A673 (cell line): ENCODE measurements at regions not wholly inside any gene's neighbourhood (a gene's known extent, or its start where the extent isn't known, plus 50 kb on each side); places are given as distances from the start of the nearest gene placed in this dataset.

Experiments
- BruUV-seq: library from RNA; stranded (reverse); fragments of 400-500 nt; replicated peaks from 2 replicates; lab custom pipeline; 2021; lab: Mats Ljungman, UMichigan
- CTCF ChIA-PET: fragments of 300-600 bp; sonication (Branson Sonifier 250); formaldehyde crosslinking; loops from one replicate; lab custom pipeline; 2022; ENCODE audit warnings: antibody characterized with exemption; lab: Charles Lee
- POLR2A ChIA-PET: fragments of 300-600 bp; sonication (Branson Sonifier 250); formaldehyde crosslinking; loops from one replicate; lab custom pipeline; 2022; ENCODE audit warnings: antibody characterized with exemption; ENCODE audit not compliant: low non-redundant PET; lab: Charles Lee
- DNase-seq: peaks from one replicate; pipeline ENCODE4 v3.0.0-alpha.2; 2015; ENCODE audit warnings: low spot score
- H3K27ac ChIP-seq: fragments of 200-600 bp; sonication (generic); 2 replicates; pipeline ENCODE4 v1.5.1; 2016; ENCODE audit warnings: mixed run types, low read depth, mild to moderate bottlenecking, mixed read lengths, antibody characterized with exemption, low read length; ENCODE audit not compliant: poor library complexity, severe bottlenecking
- H3K27me3 ChIP-seq: fragments of 200-600 bp; sonication (generic); replicated peaks from 2 replicates; pipeline ENCODE4 v1.6.1; 2017; ENCODE audit warnings: mixed run types, low read depth, mild to moderate bottlenecking, mixed read lengths, antibody characterized with exemption, low read length; ENCODE audit not compliant: insufficient read depth, poor library complexity
- H3K36me3 ChIP-seq: fragments of 200-600 bp; sonication (generic); 2 replicates; pipeline ENCODE4 v1.6.1; 2016; ENCODE audit warnings: mixed run types, mild to moderate bottlenecking, mixed read lengths, antibody characterized with exemption, low read length; ENCODE audit not compliant: insufficient read depth, poor library complexity, severe bottlenecking
- H3K4me1 ChIP-seq: fragments of 200-600 bp; sonication (generic); 2 replicates; pipeline ENCODE4 v1.6.1; 2017; ENCODE audit warnings: mixed run types, mild to moderate bottlenecking, mixed read lengths, antibody characterized with exemption, low read length; ENCODE audit not compliant: insufficient read depth, poor library complexity, severe bottlenecking
- H3K4me3 ChIP-seq: fragments of 200-600 bp; sonication (generic); 2 replicates; pipeline ENCODE4 v1.5.1; 2016; ENCODE audit warnings: low read depth, mixed run types, mild to moderate bottlenecking, mixed read lengths, low read length; ENCODE audit not compliant: poor library complexity, severe bottlenecking
- H3K9me3 ChIP-seq: fragments of 200-600 bp; sonication (generic); 2 replicates; pipeline ENCODE4 v1.6.1; 2016; ENCODE audit warnings: mixed run types, low read depth, mild to moderate bottlenecking, mixed read lengths, antibody characterized with exemption, low read length; ENCODE audit not compliant: poor library complexity, severe bottlenecking
- CTCF ChIP-seq: fragments of 300-800, 200-600 bp; sonication (generic); conservative IDR thresholded peaks from 2 replicates; pipeline ENCODE4 v1.5.1; 2017; ENCODE audit warnings: low read depth, mild to moderate bottlenecking, antibody characterized with exemption, low read length, moderate library complexity, mixed read lengths
- EZH2 ChIP-seq: fragments of 200-600 bp; sonication (generic); IDR thresholded peaks from 2 replicates; pipeline ENCODE4 v1.6.1; 2017; ENCODE audit warnings: borderline replicate concordance, low read depth, mild to moderate bottlenecking, mixed read lengths, antibody characterized with exemption, low read length; ENCODE audit not compliant: poor library complexity, severe bottlenecking
- intact Hi-C: fragments of 100-400 bp; cut with micrococcal nuclease; formaldehyde crosslinking; loops from one replicate; pipeline ENCODE4 v1.10.0; 2022; ENCODE audit not compliant: unreplicated experiment

- no peak overlapping the region for H3K4me3 ChIP-seq
- POLR2A ChIA-PET = no interaction called here
- CTCF ChIA-PET = no interaction called here
- DNase-seq = no peak
- no TSS peak for BruUV-seq
- no peaks in the 10 kb centered on the region for H3K4me1 ChIP-seq
- TF ChIP-seq EZH2 (no peak), CTCF (no peak)
- H3K27me3 ChIP-seq = no peaks in the 10 kb centered on the region
- H3K36me3 ChIP-seq = no peaks in the 10 kb centered on the region
- no peak overlapping the region for H3K27ac ChIP-seq
- no peaks in the 10 kb centered on the region for H3K9me3 ChIP-seq
- intact Hi-C loops = no loop called here
Measured at GRCh38 chr11:115556984-115557383, 52.8 kb upstream of the CADM1 start.

- TF ChIP-seq EZH2 = no peak
- no peak for TF ChIP-seq CTCF
- Histone ChIP-seq H3K4me1 (no peaks in the 10 kb centered on the region), H3K9me3 (no peaks in the 10 kb centered on the region), H3K27me3 (no peaks in the 10 kb centered on the region), H3K36me3 (no peaks in the 10 kb centered on the region), H3K27ac (no peak overlapping the region), H3K4me3 (no peak overlapping the region)
- no peak for DNase-seq
- BruUV-seq = no TSS peak
- POLR2A ChIA-PET = no interaction called here
- CTCF ChIA-PET = no interaction called here
- intact Hi-C loops = no loop called here
Measured at GRCh38 chr11:115555336-115556090, 51.3 kb upstream of the CADM1 start.
